ENCODE measurements at regions not wholly inside any gene's neighbourhood (a gene's known extent, or its start where the extent isn't known, plus 50 kb on each side); places are given as distances from the start of the nearest gene placed in this dataset.

DNA sequence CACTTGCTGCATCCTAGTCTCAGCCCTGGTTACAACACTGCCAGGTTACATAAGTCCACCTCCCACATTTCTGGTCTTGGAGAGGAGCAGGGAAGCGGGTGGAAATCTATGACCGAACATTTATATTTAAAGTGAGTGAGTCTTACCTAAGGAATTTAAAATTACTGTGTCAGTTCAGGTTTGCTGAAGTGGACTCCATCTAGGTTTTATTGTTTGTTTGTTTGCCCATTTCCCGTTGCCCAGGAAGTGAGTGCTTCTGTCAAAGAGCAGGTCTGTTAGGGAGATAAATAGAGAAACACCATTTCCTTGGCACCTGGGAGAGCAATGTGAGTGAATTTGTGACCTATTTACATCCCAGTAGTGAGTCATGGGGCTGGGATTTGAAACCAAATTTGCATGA lies 179.5 kb downstream of the KIF4B start:
- TF ChIP-seq, protein P1, sequence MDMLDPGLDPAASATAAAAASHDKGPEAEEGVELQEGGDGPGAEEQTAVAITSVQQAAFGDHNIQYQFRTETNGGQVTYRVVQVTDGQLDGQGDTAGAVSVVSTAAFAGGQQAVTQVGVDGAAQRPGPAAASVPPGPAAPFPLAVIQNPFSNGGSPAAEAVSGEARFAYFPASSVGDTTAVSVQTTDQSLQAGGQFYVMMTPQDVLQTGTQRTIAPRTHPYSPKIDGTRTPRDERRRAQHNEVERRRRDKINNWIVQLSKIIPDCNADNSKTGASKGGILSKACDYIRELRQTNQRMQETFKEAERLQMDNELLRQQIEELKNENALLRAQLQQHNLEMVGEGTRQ (IDR thresholded peaks at IDR 0.05; ENCODE audit: low read length), result no peak
- no peak for TF ChIP-seq POLR2A (IDR thresholded peaks at IDR 0.05; ENCODE audit: control extremely low read depth in 1 of 2, low read depth in 2 of 2, low read length in 2 of 2)
- no peak for TF ChIP-seq CREB1 (IDR thresholded peaks at IDR 0.05)
- peak; percentile 46; the same call in 1 of the 2 replicates for TF ChIP-seq JUND (IDR thresholded peaks at IDR 0.05; ENCODE audit: low read length)
- TF ChIP-seq RNF2 (IDR thresholded peaks at IDR 0.05; ENCODE audit: borderline replicate concordance, low read depth, low read length, missing control alignments, poor library complexity, severe bottlenecking), result no peak
- no peak for TF ChIP-seq EZH2 (IDR thresholded peaks at IDR 0.05; ENCODE audit: low read depth, low read length, severe bottlenecking)
- no peak for TF ChIP-seq MAFK (IDR thresholded peaks at IDR 0.05; ENCODE audit: low read depth, low read length)
- TF ChIP-seq, protein P2, sequence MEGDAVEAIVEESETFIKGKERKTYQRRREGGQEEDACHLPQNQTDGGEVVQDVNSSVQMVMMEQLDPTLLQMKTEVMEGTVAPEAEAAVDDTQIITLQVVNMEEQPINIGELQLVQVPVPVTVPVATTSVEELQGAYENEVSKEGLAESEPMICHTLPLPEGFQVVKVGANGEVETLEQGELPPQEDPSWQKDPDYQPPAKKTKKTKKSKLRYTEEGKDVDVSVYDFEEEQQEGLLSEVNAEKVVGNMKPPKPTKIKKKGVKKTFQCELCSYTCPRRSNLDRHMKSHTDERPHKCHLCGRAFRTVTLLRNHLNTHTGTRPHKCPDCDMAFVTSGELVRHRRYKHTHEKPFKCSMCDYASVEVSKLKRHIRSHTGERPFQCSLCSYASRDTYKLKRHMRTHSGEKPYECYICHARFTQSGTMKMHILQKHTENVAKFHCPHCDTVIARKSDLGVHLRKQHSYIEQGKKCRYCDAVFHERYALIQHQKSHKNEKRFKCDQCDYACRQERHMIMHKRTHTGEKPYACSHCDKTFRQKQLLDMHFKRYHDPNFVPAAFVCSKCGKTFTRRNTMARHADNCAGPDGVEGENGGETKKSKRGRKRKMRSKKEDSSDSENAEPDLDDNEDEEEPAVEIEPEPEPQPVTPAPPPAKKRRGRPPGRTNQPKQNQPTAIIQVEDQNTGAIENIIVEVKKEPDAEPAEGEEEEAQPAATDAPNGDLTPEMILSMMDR (IDR thresholded peaks at IDR 0.05; ENCODE audit: control extremely low read depth in 1 of 3, insufficient read depth in 1 of 3, low read depth in 1 of 3, low read length in 3 of 3), result no peak

All from H1 (cell line).